ENCODE measurements at regions not wholly inside any gene's neighbourhood (a gene's known extent, or its start where the extent isn't known, plus 50 kb on each side); places are given as distances from the start of the nearest gene placed in this dataset.

DNA sequence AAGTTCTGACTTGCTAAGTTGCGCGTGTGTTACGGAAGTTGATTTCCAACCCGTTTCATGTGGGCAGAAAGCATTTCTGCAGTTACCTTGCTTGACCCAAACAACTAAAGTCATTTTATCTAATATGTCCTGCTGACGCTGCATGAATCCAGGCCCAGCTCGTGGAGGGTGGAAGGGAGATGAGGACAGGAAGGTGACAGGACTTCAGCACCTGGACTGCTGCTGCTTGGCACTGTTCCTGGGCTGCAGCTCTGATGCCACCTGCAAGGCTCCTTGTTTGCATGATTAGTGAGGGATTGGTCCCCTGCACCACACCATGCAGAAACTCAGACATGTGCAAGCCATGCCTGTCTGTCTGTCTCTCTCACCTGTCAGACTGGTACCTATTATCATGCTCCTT, 198.4 kb downstream of the PRDM2 start:
- TF ChIP-seq, protein P1, sequence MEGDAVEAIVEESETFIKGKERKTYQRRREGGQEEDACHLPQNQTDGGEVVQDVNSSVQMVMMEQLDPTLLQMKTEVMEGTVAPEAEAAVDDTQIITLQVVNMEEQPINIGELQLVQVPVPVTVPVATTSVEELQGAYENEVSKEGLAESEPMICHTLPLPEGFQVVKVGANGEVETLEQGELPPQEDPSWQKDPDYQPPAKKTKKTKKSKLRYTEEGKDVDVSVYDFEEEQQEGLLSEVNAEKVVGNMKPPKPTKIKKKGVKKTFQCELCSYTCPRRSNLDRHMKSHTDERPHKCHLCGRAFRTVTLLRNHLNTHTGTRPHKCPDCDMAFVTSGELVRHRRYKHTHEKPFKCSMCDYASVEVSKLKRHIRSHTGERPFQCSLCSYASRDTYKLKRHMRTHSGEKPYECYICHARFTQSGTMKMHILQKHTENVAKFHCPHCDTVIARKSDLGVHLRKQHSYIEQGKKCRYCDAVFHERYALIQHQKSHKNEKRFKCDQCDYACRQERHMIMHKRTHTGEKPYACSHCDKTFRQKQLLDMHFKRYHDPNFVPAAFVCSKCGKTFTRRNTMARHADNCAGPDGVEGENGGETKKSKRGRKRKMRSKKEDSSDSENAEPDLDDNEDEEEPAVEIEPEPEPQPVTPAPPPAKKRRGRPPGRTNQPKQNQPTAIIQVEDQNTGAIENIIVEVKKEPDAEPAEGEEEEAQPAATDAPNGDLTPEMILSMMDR (IDR thresholded peaks at IDR 0.05; ENCODE audit: insufficient read depth, low read length, poor library complexity, severe bottlenecking) = no peak
- Histone ChIP-seq H3K27me3 (replicated peaks; ENCODE audit: control insufficient read depth, insufficient read depth, low read length) (peaks cover 3% of the 10 kb centered on the region; the same call in 1 of the 2 replicates), H3K4me3 (replicated peaks; ENCODE audit: low read depth, low read length) (no peak overlapping the region), H3K36me3 (ENCODE audit: control insufficient read depth, insufficient read depth, low read length) (no peaks in the 10 kb centered on the region)
- DNase-seq (ENCODE audit: extremely low read depth, insufficient read length) = no peak

DNA sequence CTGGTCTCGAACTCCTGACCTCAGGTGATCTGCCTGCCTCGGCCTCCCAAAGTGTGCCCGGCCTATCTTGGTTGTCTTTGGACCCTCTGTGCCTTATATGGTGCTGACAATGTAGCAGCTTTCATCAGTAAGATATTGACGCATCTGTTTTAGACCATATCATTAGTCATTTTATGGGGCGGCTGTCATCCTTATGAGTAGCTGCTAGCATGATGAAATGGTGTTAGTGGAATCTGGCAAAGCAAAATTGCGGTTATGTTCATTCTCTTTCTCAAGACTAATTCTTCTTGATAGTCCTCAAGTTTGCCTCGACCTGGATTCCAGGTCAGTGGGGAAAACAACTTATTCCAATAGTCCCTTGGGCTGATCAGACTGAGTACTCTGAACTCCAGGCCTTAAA, 199.9 kb downstream of the PRDM2 start:
- Histone ChIP-seq H3K4me3 (replicated peaks; ENCODE audit: low read depth, low read length) (no peak overlapping the region), H3K36me3 (ENCODE audit: control insufficient read depth, insufficient read depth, low read length) (no peaks in the 10 kb centered on the region), H3K27me3 (replicated peaks; ENCODE audit: control insufficient read depth, insufficient read depth, low read length) (no peaks in the 10 kb centered on the region)
- TF ChIP-seq, protein P1 (IDR thresholded peaks at IDR 0.05; ENCODE audit: insufficient read depth, low read length, poor library complexity, severe bottlenecking) = no peak
- no peak for DNase-seq (ENCODE audit: extremely low read depth, insufficient read length)

DNA sequence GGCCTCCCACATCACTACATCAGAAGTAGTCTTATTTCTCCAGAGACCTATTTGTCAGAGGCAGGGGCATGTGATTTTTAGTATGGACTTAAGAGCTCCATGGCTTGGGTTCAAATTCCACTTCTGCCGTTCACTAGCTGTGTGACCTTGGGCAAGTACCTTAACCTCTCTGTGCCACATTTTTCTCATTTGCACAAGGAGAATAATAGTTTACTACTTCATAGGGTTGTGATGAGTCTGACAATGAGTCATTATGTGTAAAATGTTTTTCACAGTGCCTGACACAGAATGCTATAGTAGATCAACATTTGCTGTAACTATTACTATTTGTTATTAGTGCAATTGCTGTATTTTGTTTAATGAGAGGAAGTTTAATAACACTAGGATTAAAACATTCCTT, 200.6 kb downstream of the PRDM2 start:
- no peak overlapping the region for H3K4me3 ChIP-seq (replicated peaks; ENCODE audit: low read depth, low read length)
- no peaks in the 10 kb centered on the region for H3K36me3 ChIP-seq (ENCODE audit: control insufficient read depth, insufficient read depth, low read length)
- TF ChIP-seq, protein P1 (IDR thresholded peaks at IDR 0.05; ENCODE audit: insufficient read depth, low read length, poor library complexity, severe bottlenecking) = no peak
- DNase-seq (ENCODE audit: extremely low read depth, insufficient read length) = no peak
- no peaks in the 10 kb centered on the region for H3K27me3 ChIP-seq (replicated peaks; ENCODE audit: control insufficient read depth, insufficient read depth, low read length)

DNA sequence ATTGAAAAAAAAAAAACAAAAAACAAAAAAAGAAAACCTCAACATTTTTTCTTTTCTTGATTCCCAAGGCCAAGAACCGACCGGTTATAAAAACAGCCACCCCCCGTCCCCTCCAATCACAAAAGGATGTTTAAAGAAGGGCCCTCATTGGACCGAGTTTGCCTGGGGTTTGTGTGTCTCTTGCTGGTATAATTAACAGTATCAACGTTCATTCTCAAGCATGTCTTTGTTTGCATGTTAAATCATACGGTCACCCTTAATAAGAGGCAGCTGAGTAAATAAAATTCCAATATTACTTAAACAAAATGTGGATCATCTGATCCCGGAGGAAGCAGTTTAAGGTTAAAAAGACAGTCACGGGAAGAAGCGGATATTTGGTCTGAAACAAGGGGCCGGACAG, 201.1 kb downstream of the PRDM2 start:
- DNase-seq (ENCODE audit: extremely low read depth, insufficient read length) = no peak
- no peaks in the 10 kb centered on the region for H3K27me3 ChIP-seq (replicated peaks; ENCODE audit: control insufficient read depth, insufficient read depth, low read length)
- TF ChIP-seq, protein P1 (IDR thresholded peaks at IDR 0.05; ENCODE audit: insufficient read depth, low read length, poor library complexity, severe bottlenecking) = no peak
- H3K36me3 ChIP-seq (ENCODE audit: control insufficient read depth, insufficient read depth, low read length) = no peaks in the 10 kb centered on the region
- H3K4me3 ChIP-seq (replicated peaks; ENCODE audit: low read depth, low read length) = no peak overlapping the region

DNA sequence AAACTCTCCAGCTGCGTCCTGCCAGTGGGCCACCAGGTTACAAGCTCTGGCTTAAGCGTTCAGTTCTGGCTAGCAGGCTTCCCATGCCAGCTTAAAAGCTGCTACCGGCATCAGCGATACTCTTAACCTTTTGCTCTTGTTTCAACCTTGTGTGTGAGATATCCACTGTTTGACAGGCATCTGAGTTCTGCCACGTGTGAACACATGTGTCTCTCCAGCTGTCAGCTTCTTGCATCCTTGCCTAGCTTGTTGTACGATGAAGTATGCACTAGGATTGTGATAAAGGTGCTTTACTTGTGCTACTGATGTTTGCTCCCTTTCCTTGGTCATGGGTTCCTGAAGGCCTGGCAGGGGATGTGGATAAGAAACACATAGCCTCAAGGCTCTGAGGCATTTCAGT, 201.6 kb downstream of the PRDM2 start:
- DNase-seq (ENCODE audit: extremely low read depth, insufficient read length) = no peak
- Histone ChIP-seq H3K27me3 (replicated peaks; ENCODE audit: control insufficient read depth, insufficient read depth, low read length) (no peaks in the 10 kb centered on the region), H3K36me3 (ENCODE audit: control insufficient read depth, insufficient read depth, low read length) (no peaks in the 10 kb centered on the region), H3K4me3 (replicated peaks; ENCODE audit: low read depth, low read length) (no peak overlapping the region)
- TF ChIP-seq, protein P1 (IDR thresholded peaks at IDR 0.05; ENCODE audit: insufficient read depth, low read length, poor library complexity, severe bottlenecking) = no peak

DNA sequence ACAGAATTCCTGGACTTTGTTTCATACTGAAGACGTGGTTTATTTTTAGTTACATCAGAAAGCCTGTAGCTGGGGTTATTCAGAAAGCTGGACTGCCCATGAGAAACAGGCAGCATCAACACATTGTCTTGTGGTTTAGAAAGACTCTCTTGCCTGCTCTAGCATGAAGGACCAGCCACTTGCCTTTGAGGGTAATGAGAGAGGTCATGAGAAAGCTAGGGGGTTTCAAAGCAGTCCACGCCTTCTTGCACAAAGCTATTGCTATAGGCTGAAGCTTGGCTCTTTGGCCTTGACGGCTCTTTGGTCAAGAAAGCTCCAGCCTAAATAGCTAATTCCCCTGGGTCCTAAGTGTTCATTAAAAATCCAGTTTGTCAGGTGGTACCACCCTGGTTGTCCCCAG, 208.1 kb downstream of the PRDM2 start:
- H3K36me3 ChIP-seq (ENCODE audit: control insufficient read depth, insufficient read depth, low read length) = no peaks in the 10 kb centered on the region
- no peaks in the 10 kb centered on the region for H3K27me3 ChIP-seq (replicated peaks; ENCODE audit: control insufficient read depth, insufficient read depth, low read length)
- no peak overlapping the region for H3K4me3 ChIP-seq (replicated peaks; ENCODE audit: low read depth, low read length)
- peak; percentile 19 for DNase-seq (ENCODE audit: extremely low read depth, insufficient read length)
- TF ChIP-seq, protein P1 (IDR thresholded peaks at IDR 0.05; ENCODE audit: insufficient read depth, low read length, poor library complexity, severe bottlenecking) = no peak
